Endothelial cell of umbilical vein (primary cell): ENCODE measurements at regions not wholly inside any gene's neighbourhood (a gene's known extent, or its start where the extent isn't known, plus 50 kb on each side); places are given as distances from the start of the nearest gene placed in this dataset.

Experiments used
- CTCF ChIP-seq, 2 donors: IDR thresholded peaks; 1 replicate in 1 of 2; 2 replicates in 1 of 2; pipeline ENCODE4 v1.5.1; 2011; ENCODE audit warnings: low read length in 2 of 2, mild to moderate bottlenecking in 2 of 2, moderate library complexity in 2 of 2, control low read depth in 1 of 2, inconsistent platforms in 1 of 2, low read depth in 1 of 2; ENCODE audit not compliant: insufficient read depth in 1 of 2; ENCODE audit errors: extremely low read depth in 1 of 2
- EZH2 ChIP-seq: IDR thresholded peaks from 2 replicates; pipeline ENCODE4 v1.6.1; 2012; ENCODE audit warnings: borderline replicate concordance, low read depth, mild to moderate bottlenecking, moderate library complexity, low read length, inconsistent platforms; ENCODE audit not compliant: severe bottlenecking
- FOS ChIP-seq: IDR thresholded peaks from 2 replicates; pipeline ENCODE4 v1.6.1; 2011; ENCODE audit warnings: mild to moderate bottlenecking, low read length, moderate library complexity, borderline replicate concordance; ENCODE audit not compliant: insufficient read depth
- JUN ChIP-seq: IDR thresholded peaks from 2 replicates; pipeline ENCODE4 v1.6.1; 2011; ENCODE audit warnings: borderline replicate concordance, low read depth; ENCODE audit not compliant: insufficient read length, insufficient read depth
- MYC ChIP-seq: IDR thresholded peaks from one replicate; pipeline ENCODE4 v1.6.1; 2011; ENCODE audit warnings: mild to moderate bottlenecking, low read depth, low read length
- POLR2A ChIP-seq: IDR thresholded peaks from 2 replicates; pipeline ENCODE4 v1.6.1; 2012; ENCODE audit warnings: low read depth, mild to moderate bottlenecking, control low read depth, low read length
- POLR2AphosphoS5 ChIP-seq: IDR thresholded peaks from 2 replicates; pipeline ENCODE4 v1.6.1; 2012; ENCODE audit warnings: low read depth, mild to moderate bottlenecking, control low read depth, low read length, moderate library complexity; ENCODE audit not compliant: insufficient read depth
- TF ChIP-seq, protein P1 (sequence below): IDR thresholded peaks from 2 replicates; pipeline ENCODE4 v1.6.1; 2011; ENCODE audit not compliant: insufficient read depth, insufficient read length

GRCh38 chr13:79691826-79692225 lies 210.9 kb downstream of the NDFIP2 start:
- TF ChIP-seq POLR2A: no peak
- TF ChIP-seq FOS: no peak
- no peak for TF ChIP-seq CTCF (IDR thresholded peaks at IDR 0.05; ENCODE audit: extremely low read depth in 1 of 2, insufficient read depth in 1 of 2, low read depth in 1 of 2, low read length in 2 of 2)
- TF ChIP-seq EZH2: no peak
- TF ChIP-seq POLR2AphosphoS5: no peak
- TF ChIP-seq, protein P1, sequence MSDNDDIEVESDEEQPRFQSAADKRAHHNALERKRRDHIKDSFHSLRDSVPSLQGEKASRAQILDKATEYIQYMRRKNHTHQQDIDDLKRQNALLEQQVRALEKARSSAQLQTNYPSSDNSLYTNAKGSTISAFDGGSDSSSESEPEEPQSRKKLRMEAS: no peak
- no peak for TF ChIP-seq MYC
- no peak for TF ChIP-seq JUN
